ENCODE measurements at regions not wholly inside any gene's neighbourhood (a gene's known extent, or its start where the extent isn't known, plus 50 kb on each side); places are given as distances from the start of the nearest gene placed in this dataset.
"Not testable (repeated sequence)": the region's sequence is repeated elsewhere in the genome, so short reads cannot be mapped to it uniquely, and the experiment has no call there.

- DNase-seq (ENCODE audit: low read depth in 2 of 2), result no peak
These were observed 139.0 kb upstream of the NCOR2 start for GRCh38 chr12:124706363-124706762.

- DNase-seq (ENCODE audit: low read depth in 2 of 2), result no peak
These were observed 138.2 kb upstream of the NCOR2 start for GRCh38 chr12:124705545-124706138.

GRCh38 chr12:124704619-124705018, 137.2 kb upstream of the NCOR2 start:
- no peak for DNase-seq (ENCODE audit: low read depth in 2 of 2)

GRCh38 chr12:124703856-124704255, 136.4 kb upstream of the NCOR2 start:
- no peak for DNase-seq (ENCODE audit: low read depth in 2 of 2)

GRCh38 chr12:124702736-124703135, 135.3 kb upstream of the NCOR2 start:
- no peak for DNase-seq (ENCODE audit: low read depth in 2 of 2)

- DNase-seq (ENCODE audit: low read depth in 2 of 2), result no peak
These were observed 133.6 kb upstream of the NCOR2 start for GRCh38 chr12:124700810-124701592.

GRCh38 chr12:124699909-124700308, 132.5 kb upstream of the NCOR2 start:
- no peak for DNase-seq (ENCODE audit: low read depth in 2 of 2)

- DNase-seq (ENCODE audit: low read depth in 2 of 2), result no peak
These were observed 131.5 kb upstream of the NCOR2 start for GRCh38 chr12:124698998-124699305.

- no peak for DNase-seq (ENCODE audit: low read depth in 2 of 2)
These were observed 131.0 kb upstream of the NCOR2 start for GRCh38 chr12:124698211-124698997.

- DNase-seq (ENCODE audit: low read depth in 2 of 2), result not testable (repeated sequence)
These were observed 130.3 kb upstream of the NCOR2 start for GRCh38 chr12:124697722-124698121.

- no peak for DNase-seq (ENCODE audit: low read depth in 2 of 2)
These were observed 129.5 kb upstream of the NCOR2 start for GRCh38 chr12:124696693-124697476.

GRCh38 chr12:124695861-124696260, 128.4 kb upstream of the NCOR2 start:
- DNase-seq (ENCODE audit: low read depth in 2 of 2), result no peak

GRCh38 chr12:124694846-124695497, 127.6 kb upstream of the NCOR2 start:
- DNase-seq (ENCODE audit: low read depth in 2 of 2), result no peak

GRCh38 chr12:124694250-124694649, 126.8 kb upstream of the NCOR2 start:
- DNase-seq (ENCODE audit: low read depth in 2 of 2), result no peak

GRCh38 chr12:124693111-124693723, 125.8 kb upstream of the NCOR2 start:
- DNase-seq (ENCODE audit: low read depth in 2 of 2), result no peak

GRCh38 chr12:124692443-124692842, 125.0 kb upstream of the NCOR2 start:
- DNase-seq (ENCODE audit: low read depth in 2 of 2), result no peak

- DNase-seq (ENCODE audit: low read depth in 2 of 2), result no peak
These were observed 124.0 kb upstream of the NCOR2 start for GRCh38 chr12:124691429-124691828.

- DNase-seq (ENCODE audit: low read depth in 2 of 2), result no peak
These were observed 122.2 kb upstream of the NCOR2 start for GRCh38 chr12:124689631-124690030.

- DNase-seq (ENCODE audit: low read depth in 2 of 2), result no peak
These were observed 121.1 kb upstream of the NCOR2 start for GRCh38 chr12:124688356-124688992.

GRCh38 chr12:124687917-124688316, 120.5 kb upstream of the NCOR2 start:
- DNase-seq (ENCODE audit: low read depth in 2 of 2), result no peak
